NT2/D1 (cell line): ENCODE measurements at regions not wholly inside any gene's neighbourhood (a gene's known extent, or its start where the extent isn't known, plus 50 kb on each side); places are given as distances from the start of the nearest gene placed in this dataset.
"Not testable (repeated sequence)": the region's sequence is repeated elsewhere in the genome, so short reads cannot be mapped to it uniquely, and the experiment has no call there.

Source experiments
- DNase-seq: peaks from one replicate; pipeline ENCODE4 v3.0.0-alpha.2; 2011; ENCODE audit warnings: low read depth, low spot score
- H3K27me3 ChIP-seq: 2 replicates; pipeline ENCODE4 v1.6.0; 2011; ENCODE audit warnings: mild to moderate bottlenecking; ENCODE audit not compliant: insufficient read length, insufficient read depth
- H3K36me3 ChIP-seq: 2 replicates; pipeline ENCODE4 v1.6.1; 2011; ENCODE audit warnings: mild to moderate bottlenecking, low read length, mixed read lengths; ENCODE audit not compliant: insufficient read depth, insufficient read length
- H3K4me1 ChIP-seq: 2 replicates; pipeline ENCODE4 v1.5.1; 2011; ENCODE audit not compliant: insufficient read depth, insufficient read length
- H3K4me3 ChIP-seq: 2 replicates; pipeline ENCODE4 v1.5.1; 2011; ENCODE audit warnings: low read depth; ENCODE audit not compliant: insufficient read length
- H3K9ac ChIP-seq: 2 replicates; pipeline ENCODE4 v1.6.0; 2011; ENCODE audit warnings: low read depth; ENCODE audit not compliant: insufficient read length
- H3K9me3 ChIP-seq: 2 replicates; pipeline ENCODE4 v1.5.1; 2011; ENCODE audit warnings: mild to moderate bottlenecking, low read length; ENCODE audit not compliant: insufficient read depth
- SUZ12 ChIP-seq: IDR thresholded peaks from 2 replicates; pipeline ENCODE4 v1.6.1; 2011; ENCODE audit not compliant: insufficient read length, insufficient read depth; ENCODE audit errors: extremely low read depth
- YY1 ChIP-seq: IDR thresholded peaks from 2 replicates; pipeline ENCODE4 v1.6.1; 2011; ENCODE audit not compliant: insufficient read length, insufficient read depth
- ZNF274 ChIP-seq: IDR thresholded peaks from 2 replicates; pipeline ENCODE4 v1.6.1; 2011; ENCODE audit warnings: mild to moderate bottlenecking, low read depth, low read length

DNA sequence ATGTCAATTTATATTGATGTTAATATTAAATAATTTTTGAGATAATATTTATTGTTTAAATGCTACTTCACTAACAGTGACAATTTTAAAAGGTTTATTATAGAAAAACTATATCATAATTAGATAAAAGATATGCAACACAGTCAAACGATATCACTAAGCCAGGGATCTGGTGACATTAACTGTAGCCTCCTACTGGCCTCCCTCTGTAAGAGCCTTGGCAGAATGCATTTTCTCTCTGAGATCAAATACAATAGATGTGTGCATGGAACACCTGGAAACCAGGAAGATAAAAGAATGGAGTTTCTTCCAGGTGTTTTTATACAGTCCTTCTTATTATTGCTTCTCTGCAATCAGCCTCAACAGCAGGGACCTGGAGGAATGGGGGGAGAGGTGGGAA lies 1762.1 kb downstream of the BRINP3 start:
- Histone ChIP-seq H3K4me3 (no peak overlapping the region), H3K36me3 (no peaks in the 10 kb centered on the region), H3K9me3 (no peaks in the 10 kb centered on the region), H3K27me3 (no peaks in the 10 kb centered on the region), H3K4me1 (no peaks in the 10 kb centered on the region), H3K9ac (no peak overlapping the region)
- peak; percentile 20 for DNase-seq
- TF ChIP-seq SUZ12 (no peak), YY1 (no peak), ZNF274 (no peak)

DNA sequence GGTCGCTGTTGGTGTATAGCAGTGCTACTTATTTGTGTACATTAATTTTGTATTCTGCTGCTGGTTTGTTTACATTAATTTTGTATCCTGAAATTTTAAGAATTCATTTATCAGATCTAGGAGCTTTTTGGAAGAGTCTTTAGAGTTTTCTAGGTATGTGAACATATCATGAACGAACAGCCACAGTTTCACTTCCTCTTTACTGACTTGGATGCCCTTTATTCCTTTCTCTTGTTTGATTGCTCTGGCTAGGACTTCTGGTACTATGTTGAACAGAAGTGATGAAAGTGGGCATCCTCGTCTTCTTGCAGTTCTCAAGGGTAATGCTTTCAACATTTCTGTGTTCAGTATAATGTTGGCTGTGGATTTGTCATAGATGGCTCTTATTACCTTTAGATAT lies 1757.9 kb downstream of the BRINP3 start:
- Histone ChIP-seq H3K4me3 (no peak overlapping the region), H3K4me1 (no peaks in the 10 kb centered on the region), H3K27me3 (no peaks in the 10 kb centered on the region), H3K36me3 (no peaks in the 10 kb centered on the region), H3K9me3 (no peaks in the 10 kb centered on the region), H3K9ac (no peak overlapping the region)
- no peak for TF ChIP-seq YY1
- TF ChIP-seq ZNF274 = no peak
- no peak for TF ChIP-seq SUZ12
- DNase-seq = no peak

DNA sequence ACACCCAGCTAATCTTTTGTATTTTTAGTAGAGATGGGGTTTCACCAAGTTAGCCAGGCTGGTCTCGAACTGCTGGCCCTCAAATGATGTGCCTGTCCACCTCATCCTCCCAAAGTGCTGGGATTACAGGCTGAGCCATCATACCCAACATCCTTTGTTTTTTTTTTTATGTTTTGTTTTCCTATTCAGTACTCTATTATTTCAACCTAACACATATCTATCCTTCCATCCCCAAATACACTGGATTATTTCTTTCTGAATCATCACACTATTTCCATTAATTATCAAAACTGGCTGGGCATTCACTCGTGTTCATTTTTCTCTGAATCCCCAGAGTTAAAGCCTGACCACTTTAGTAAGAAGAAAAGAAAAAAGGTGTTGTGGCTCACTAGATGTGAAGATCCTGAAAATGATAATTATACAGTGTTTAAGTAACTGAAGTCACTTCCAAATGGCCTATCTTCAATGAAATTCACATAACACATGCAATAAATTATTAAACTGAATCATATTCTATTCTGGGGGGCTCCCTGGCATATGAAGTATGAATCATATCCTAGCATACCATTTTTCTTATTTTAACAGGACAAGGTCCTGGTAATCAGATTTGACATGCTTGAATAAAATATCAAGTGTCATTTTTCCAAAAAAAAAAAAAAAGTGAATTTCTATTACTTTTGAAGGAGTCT lies 1754.2 kb downstream of the BRINP3 start:
- DNase-seq = no peak
- no peak for TF ChIP-seq ZNF274
- no peak for TF ChIP-seq SUZ12
- no peak for TF ChIP-seq YY1
- no peaks in the 10 kb centered on the region for H3K36me3 ChIP-seq
- H3K27me3 ChIP-seq = no peaks in the 10 kb centered on the region
- no peak overlapping the region for H3K4me3 ChIP-seq
- no peak overlapping the region for H3K9ac ChIP-seq
- H3K9me3 ChIP-seq = no peaks in the 10 kb centered on the region
- H3K4me1 ChIP-seq = no peaks in the 10 kb centered on the region

DNA sequence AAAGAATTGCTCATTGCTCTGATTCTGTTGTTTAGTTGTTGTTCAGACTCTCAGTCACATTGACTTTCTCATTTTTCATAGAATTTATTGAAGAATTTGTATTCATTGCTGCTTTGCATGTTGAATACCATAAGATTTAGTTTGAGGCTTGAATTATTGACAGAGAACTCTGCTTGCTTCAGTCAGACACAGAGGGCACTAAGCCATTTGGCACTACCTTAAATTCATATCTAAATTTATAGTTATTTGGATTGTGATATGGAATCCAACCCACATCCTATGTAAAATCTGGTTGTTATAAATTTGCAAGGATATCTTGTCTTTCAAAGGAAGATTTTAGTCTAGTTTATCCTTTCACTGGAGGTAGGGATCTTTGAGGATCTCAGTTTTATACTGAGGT lies 1748.6 kb downstream of the BRINP3 start:
- DNase-seq = no peak
- Histone ChIP-seq H3K9ac (no peak overlapping the region), H3K4me3 (no peak overlapping the region), H3K27me3 (no peaks in the 10 kb centered on the region), H3K9me3 (no peaks in the 10 kb centered on the region), H3K4me1 (no peaks in the 10 kb centered on the region), H3K36me3 (no peaks in the 10 kb centered on the region)
- TF ChIP-seq ZNF274 (no peak), YY1 (no peak), SUZ12 (no peak)

DNA sequence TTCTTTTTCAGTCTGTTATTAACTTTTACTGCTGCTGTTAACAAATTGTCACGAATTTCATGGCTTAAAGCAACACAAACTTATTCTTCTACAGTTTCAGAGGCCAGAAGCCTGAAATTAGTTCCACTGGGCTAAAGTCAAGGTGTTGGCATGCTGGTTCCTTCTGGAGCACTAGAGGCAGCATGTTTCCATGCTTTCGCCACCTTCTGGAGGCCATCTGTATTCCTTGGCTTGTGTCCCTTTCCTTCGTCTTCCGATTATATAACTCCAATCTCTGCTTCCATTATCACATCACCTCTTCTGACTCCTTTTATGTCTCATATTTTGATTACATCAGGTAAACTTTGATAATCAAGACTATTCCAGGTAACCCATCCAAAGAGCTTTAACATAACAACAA lies 1742.1 kb downstream of the BRINP3 start:
- H3K36me3 ChIP-seq = no peaks in the 10 kb centered on the region
- no peaks in the 10 kb centered on the region for H3K27me3 ChIP-seq
- no peak overlapping the region for H3K4me3 ChIP-seq
- H3K9ac ChIP-seq = no peak overlapping the region
- no peaks in the 10 kb centered on the region for H3K9me3 ChIP-seq
- DNase-seq = no peak
- no peak for TF ChIP-seq SUZ12
- no peak for TF ChIP-seq ZNF274
- TF ChIP-seq YY1 = no peak
- H3K4me1 ChIP-seq = no peaks in the 10 kb centered on the region

DNA sequence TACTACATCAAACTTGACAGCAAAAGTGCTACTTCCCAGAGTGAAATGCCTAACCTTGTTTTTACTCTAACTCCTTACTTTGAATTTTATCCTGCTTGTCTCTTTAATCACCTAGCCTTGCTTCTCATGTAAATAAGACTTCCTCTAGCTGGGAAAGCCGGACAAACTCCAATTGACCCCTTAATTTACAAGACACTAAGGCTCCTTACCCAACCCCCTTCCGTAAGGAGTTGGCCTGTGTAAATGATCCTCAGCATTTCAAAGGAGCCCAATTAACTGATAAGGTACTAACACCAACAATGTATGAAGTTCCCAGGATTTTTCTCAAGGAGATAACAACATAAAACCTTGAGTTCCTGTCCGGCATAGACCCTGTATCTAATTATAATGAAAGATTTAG lies 1728.4 kb downstream of the BRINP3 start:
- peaks cover 48% of the 10 kb centered on the region for H3K9me3 ChIP-seq
- peak; percentile 71 for DNase-seq
- not testable (repeated sequence) for H3K36me3 ChIP-seq, H3K4me3 ChIP-seq, H3K27me3 ChIP-seq, H3K9ac ChIP-seq, H3K4me1 ChIP-seq

DNA sequence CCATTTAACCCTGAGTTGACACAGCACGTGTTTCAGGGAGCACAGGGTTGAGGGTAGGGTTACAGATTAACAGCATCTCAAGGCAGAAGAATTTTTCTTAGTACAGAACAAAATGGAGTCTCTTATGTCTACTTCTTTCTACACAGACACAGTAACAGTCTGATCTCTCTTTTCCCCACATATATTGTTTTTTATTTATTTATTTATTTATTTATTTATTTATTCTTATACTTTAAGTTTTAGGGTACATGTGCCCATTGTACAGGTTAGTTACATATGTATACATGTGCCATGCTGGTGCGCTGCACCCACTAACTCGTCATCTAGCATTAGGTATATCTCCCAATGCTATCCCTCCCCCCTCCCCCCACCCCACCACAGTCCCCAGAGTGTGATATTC lies 1725.6 kb downstream of the BRINP3 start:
- H3K4me3 ChIP-seq, H3K4me1 ChIP-seq, H3K36me3 ChIP-seq, DNase-seq, H3K27me3 ChIP-seq, H3K9ac ChIP-seq: not testable (repeated sequence)
- peaks cover 46% of the 10 kb centered on the region for H3K9me3 ChIP-seq

DNA sequence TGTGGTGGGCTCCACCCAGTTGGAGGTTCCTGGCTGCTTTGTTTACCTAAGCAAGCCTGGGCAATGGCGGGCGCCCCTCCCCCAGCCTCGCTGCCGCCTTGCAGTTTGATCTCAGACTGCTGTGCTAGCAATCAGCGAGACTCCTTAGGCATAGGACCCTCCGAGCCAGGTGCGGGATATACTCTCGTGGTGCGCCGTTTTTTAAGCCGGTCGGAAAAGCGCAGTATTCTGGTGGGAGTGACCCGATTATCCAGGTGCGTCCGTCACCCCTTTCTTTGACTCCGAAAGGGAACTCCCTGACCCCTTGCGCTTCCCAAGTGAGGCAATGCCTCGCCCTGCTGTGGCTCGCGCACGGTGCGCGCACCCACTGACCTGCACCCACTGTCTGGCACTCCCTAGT lies 1719.9 kb downstream of the BRINP3 start:
- not testable (repeated sequence) for H3K9me3 ChIP-seq, H3K27me3 ChIP-seq, DNase-seq, H3K4me1 ChIP-seq, H3K36me3 ChIP-seq
- H3K4me3 ChIP-seq = peak overlapping the region; percentile 26
- peak overlapping the region; percentile 42 for H3K9ac ChIP-seq
